ENCODE measurements at regions not wholly inside any gene's neighbourhood (a gene's known extent, or its start where the extent isn't known, plus 50 kb on each side); places are given as distances from the start of the nearest gene placed in this dataset.
"Not testable (repeated sequence)": the region's sequence is repeated elsewhere in the genome, so short reads cannot be mapped to it uniquely, and the experiment has no call there.

GRCh38 chr7:66413379-66414114 is 208.4 kb downstream of the TPST1 start:
- DNase-seq (ENCODE audit: low read depth, low spot score) = peak; percentile 70

GRCh38 chr7:66415659-66416265 is 210.6 kb downstream of the TPST1 start:
- DNase-seq (ENCODE audit: low read depth, low spot score) = no peak

- no peak for DNase-seq (ENCODE audit: low read depth, low spot score)
Observed at GRCh38 chr7:66418537-66418936, 210.1 kb upstream of the KCTD7 start.

DNA sequence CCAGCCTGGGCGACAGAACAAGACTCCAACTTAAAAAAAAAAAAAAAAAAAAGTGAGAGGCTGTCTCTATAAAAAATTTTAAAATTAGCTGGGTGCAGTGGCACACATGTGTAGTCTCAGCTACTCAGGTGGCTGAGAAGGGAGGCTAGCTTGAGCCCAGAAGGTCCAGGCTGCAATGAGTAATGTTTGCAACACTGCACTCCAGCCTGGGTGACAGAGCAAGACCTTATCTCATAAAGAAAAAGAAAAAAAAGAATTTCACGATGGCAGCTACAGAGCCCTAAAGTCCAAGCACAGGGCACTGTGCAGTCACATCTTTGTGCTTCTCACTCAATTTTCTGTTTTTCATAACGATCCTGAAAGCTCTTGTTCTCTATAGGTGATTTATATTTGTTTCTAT is 209.5 kb upstream of the KCTD7 start:
- DNase-seq (ENCODE audit: low read depth, low spot score) = no peak

DNA sequence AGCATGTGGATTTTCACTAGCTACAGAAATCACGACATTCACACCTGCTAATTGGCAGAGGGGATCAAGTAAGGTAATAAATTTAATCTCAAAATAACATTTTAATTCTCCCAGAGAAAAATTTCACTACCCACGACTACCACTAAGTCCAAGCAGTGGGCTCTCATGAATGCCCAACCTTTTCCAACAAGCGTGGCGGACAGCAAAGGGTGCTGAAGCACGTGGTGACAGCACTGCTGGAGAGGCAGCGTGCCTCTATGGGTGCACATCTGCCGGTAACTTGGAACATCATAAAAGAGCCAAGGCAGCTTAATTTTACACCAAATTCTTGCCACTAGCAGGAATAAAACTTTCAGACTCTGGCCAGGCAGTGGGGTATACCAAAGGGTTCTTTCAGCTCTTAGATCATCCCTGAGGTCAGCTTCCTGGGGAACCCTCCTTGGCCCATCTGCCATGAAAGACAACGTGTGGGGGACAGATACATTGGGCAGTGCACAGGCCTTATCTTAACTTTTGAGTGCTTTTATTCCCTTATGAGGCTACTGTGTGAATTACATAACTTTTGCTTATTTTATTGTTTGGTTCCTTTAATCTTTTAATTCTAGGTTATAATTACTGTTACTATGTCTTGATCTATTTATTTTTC is 206.7 kb upstream of the KCTD7 start:
- DNase-seq (ENCODE audit: low read depth, low spot score) = no peak

- DNase-seq (ENCODE audit: low read depth, low spot score) = no peak
Observed at GRCh38 chr7:66423729-66424128, 205.0 kb upstream of the KCTD7 start.

- no peak for DNase-seq (ENCODE audit: low read depth, low spot score)
Observed at GRCh38 chr7:66426332-66426731, 202.3 kb upstream of the KCTD7 start.

- DNase-seq (ENCODE audit: low read depth, low spot score) = no peak
Observed at GRCh38 chr7:66426996-66427395, 201.7 kb upstream of the KCTD7 start.

DNA sequence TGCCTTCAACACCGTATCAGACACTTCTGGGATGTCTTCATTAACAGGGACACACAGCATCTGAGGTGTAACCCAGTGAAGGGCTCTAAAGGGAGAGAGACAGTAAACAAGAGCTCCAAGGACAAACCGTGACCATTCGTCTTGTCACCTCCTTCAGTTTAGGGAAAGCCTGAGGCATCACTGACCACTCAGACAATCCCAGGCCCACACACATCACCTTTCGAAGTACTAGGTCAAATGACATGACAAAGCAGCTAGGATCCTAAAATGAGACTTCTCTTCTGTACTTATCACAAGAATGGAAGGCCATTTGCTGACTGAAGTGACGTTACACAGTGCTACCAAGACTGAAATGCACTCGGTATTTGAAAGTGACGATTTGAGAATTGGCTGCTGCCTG is 200.7 kb upstream of the KCTD7 start:
- no peak for DNase-seq (ENCODE audit: low read depth, low spot score)

GRCh38 chr7:66429498-66430163 is 199.1 kb upstream of the KCTD7 start:
- no peak for DNase-seq (ENCODE audit: low read depth, low spot score)

GRCh38 chr7:66430164-66430545 is 198.5 kb upstream of the KCTD7 start:
- DNase-seq (ENCODE audit: low read depth, low spot score) = no peak

DNA sequence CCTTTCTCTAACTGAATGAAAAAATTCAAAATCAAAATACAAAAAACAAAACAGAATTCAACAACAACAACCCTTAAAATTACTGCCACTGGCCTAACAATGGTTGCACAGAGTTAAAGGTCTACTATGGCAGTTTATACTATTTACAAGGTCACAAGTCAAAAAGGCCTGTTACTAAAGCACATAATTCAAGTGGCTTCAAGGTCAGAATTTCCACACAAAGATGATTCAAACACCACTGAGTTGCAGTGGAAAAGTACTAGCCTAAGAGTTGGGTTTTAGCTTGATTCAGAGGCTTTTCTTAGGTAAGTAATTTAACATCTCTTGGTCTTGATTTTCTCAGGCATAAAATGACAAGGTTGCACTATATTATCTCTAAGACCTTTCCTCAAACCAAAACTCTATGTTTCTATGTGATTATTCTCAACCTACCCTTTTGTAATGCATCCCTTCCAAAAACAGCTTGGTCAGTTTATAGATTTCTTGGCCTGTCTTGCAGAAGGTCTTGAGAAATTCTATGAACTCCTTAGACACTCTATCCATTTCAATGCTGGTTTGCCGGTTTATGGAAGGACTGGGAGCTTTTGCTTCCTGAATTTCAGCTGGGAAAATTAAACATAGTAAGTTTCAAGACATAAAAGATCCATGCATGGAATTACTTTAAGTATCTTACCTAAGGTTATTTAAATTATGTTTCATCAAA is 189.8 kb upstream of the KCTD7 start:
- DNase-seq (ENCODE audit: low read depth, low spot score) = not testable (repeated sequence)

GRCh38 chr7:66442385-66442784 is 186.3 kb upstream of the KCTD7 start:
- DNase-seq (ENCODE audit: low read depth, low spot score) = no peak

DNA sequence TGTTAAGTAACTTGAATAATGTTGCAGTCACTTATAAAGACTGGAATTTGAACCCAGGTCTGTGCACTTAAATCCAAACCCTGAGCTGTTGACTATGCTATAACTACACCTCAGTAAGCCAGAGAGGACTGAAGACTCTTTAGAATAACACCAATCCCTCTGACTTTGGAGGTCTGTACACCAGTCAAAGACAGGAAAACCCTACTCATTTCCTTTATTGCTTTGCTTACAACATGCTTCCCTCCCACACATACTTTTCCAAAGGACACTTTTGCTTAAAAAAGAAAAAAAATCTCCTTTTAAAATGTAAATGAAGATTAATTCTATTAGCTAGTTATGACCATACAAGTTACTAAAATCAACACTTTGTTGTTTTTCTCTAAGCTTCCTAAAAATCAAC is 184.7 kb upstream of the KCTD7 start:
- DNase-seq (ENCODE audit: low read depth, low spot score) = no peak

DNA sequence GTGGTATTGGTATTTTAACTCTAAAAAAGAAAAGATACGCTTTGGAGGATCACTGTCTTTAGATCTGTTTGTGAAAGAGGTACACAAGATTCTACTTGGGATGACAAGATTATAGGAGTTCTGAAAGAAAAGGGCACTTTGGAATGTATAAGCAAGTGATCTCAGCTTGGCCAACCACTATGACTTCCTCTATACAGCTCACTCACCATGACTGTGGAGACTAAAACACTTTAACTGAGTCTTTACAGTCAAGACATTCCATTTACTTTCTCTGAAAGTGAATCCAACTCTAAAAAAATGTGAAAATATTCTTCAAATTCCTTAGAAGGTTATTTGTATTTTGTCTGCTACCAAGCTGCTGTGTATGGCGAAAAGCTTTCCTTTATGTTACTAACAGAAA is 181.7 kb upstream of the KCTD7 start:
- DNase-seq (ENCODE audit: low read depth, low spot score) = not testable (repeated sequence)

GRCh38 chr7:66450814-66451213 is 177.9 kb upstream of the KCTD7 start:
- DNase-seq (ENCODE audit: low read depth, low spot score) = not testable (repeated sequence)

- DNase-seq (ENCODE audit: low read depth, low spot score) = not testable (repeated sequence)
Observed at GRCh38 chr7:66451713-66452112, 177.0 kb upstream of the KCTD7 start.

- no peak for DNase-seq (ENCODE audit: low read depth, low spot score)
Observed at GRCh38 chr7:66452165-66452564, 176.5 kb upstream of the KCTD7 start.

DNA sequence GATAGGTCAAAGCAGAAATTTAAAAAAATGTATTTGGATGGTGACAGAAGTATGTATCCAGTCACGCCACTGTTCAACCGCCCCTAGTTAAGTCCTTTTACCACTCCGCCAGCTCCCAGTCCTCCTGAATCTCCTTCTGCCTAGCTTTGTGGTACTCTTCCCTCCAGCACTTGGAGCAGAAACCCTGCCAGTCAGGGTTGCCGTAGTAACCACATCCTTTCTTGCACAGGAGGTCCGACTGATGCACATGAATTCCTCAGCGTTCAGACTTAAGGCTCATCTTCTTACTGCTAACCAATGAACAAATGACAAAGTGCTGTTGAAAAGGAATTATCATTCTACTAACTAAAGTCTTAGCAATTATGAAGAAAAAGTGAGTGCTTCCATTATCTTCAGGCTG is 175.3 kb upstream of the KCTD7 start:
- no peak for DNase-seq (ENCODE audit: low read depth, low spot score)

DNA sequence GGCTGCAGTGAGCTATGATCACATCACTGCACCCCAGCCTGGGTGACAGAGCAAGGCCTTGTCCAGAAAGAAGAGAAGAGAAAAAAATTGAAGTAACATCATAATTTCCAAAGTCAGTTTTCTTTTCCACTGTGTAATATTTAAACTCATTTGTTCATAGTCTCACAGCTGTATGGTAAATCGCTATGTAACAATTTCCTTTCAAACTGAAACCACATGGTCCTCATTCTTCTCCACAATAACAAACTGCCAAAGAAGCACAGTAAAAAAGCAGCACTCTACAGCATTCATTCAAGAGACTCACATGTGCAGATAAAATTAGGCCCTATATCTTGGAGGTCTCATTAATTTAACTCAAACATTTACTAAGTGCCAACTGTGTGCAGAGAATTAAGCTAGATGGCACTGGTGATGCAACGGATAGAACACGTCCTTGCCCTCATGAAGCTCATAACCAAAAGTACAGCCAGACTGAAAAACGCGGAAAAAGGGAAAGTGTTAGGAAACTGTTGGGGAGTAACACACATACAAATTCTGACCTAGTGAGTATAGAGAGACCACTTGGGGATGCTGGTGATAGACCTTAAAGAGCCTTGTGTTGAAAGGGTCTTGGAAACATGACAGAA is 174.0 kb upstream of the KCTD7 start:
- no peak for DNase-seq (ENCODE audit: low read depth, low spot score)

GRCh38 chr7:66455432-66455831 is 173.2 kb upstream of the KCTD7 start:
- not testable (repeated sequence) for DNase-seq (ENCODE audit: low read depth, low spot score)

Measured in smooth muscle cell of the brain vasculature (primary cell).